ENCODE measurements at regions not wholly inside any gene's neighbourhood (a gene's known extent, or its start where the extent isn't known, plus 50 kb on each side); places are given as distances from the start of the nearest gene placed in this dataset.
"Not testable (repeated sequence)": the region's sequence is repeated elsewhere in the genome, so short reads cannot be mapped to it uniquely, and the experiment has no call there.

- TF ChIP-seq, protein P1, sequence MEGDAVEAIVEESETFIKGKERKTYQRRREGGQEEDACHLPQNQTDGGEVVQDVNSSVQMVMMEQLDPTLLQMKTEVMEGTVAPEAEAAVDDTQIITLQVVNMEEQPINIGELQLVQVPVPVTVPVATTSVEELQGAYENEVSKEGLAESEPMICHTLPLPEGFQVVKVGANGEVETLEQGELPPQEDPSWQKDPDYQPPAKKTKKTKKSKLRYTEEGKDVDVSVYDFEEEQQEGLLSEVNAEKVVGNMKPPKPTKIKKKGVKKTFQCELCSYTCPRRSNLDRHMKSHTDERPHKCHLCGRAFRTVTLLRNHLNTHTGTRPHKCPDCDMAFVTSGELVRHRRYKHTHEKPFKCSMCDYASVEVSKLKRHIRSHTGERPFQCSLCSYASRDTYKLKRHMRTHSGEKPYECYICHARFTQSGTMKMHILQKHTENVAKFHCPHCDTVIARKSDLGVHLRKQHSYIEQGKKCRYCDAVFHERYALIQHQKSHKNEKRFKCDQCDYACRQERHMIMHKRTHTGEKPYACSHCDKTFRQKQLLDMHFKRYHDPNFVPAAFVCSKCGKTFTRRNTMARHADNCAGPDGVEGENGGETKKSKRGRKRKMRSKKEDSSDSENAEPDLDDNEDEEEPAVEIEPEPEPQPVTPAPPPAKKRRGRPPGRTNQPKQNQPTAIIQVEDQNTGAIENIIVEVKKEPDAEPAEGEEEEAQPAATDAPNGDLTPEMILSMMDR (IDR thresholded peaks at IDR 0.05; ENCODE audit: low read depth, low read length, missing control alignments) = no peak
- H3K4me3 ChIP-seq (ENCODE audit: low read depth, low read length) = no peak overlapping the region
- peak; percentile 73 for DNase-seq
- no peaks in the 10 kb centered on the region for H3K27me3 ChIP-seq (replicated peaks)
- H3K36me3 ChIP-seq (replicated peaks) = no peaks in the 10 kb centered on the region
- in situ Hi-C loops (cut with HindIII; ENCODE audit: low pct_ligation_motif_present, low sequenced_read_pairs) = no loop called here
- peak overlapping the region; percentile 44 for H3K27ac ChIP-seq
These were observed 69.2 kb upstream of the MAML3 start for GRCh38 chr4:140223056-140223810.

- in situ Hi-C loops (cut with HindIII; ENCODE audit: low pct_ligation_motif_present, low sequenced_read_pairs) = no loop called here
- H3K27me3 ChIP-seq (replicated peaks) = no peaks in the 10 kb centered on the region
- TF ChIP-seq, protein P1 (IDR thresholded peaks at IDR 0.05; ENCODE audit: low read depth, low read length, missing control alignments) = no peak
- DNase-seq = peak; percentile 65
- no peaks in the 10 kb centered on the region for H3K36me3 ChIP-seq (replicated peaks)
- H3K27ac ChIP-seq = peak overlapping the region; percentile 2
- no peak overlapping the region for H3K4me3 ChIP-seq (ENCODE audit: low read depth, low read length)
These were observed 68.2 kb upstream of the MAML3 start for GRCh38 chr4:140222171-140222570.

DNA sequence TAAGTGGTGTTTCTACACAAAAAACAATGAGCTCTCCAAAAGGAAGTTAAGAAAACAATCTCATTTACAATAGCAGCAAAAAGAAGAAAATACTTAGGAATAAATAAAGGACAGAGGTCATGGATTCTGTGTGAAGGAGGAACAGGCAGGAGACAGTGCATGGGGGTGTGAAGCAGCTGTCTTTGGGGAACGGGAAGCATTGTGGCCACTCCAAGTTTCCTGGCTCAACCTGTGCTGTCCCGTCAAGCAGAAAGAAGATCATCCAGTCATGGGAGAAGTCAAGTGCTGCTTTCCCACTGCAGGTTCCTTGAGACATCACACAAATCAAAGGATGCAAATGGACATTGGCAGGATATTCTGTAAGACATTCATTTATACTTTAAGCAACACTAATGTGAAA, 66.1 kb upstream of the MAML3 start:
- DNase-seq = no peak
- TF ChIP-seq, protein P1 (IDR thresholded peaks at IDR 0.05; ENCODE audit: low read depth, low read length, missing control alignments) = no peak
- in situ Hi-C loops (cut with HindIII; ENCODE audit: low pct_ligation_motif_present, low sequenced_read_pairs) = no loop called here
- Histone ChIP-seq H3K4me3 (ENCODE audit: low read depth, low read length) (no peak overlapping the region), H3K36me3 (replicated peaks) (no peaks in the 10 kb centered on the region), H3K27me3 (replicated peaks) (no peaks in the 10 kb centered on the region), H3K27ac (no peak overlapping the region)

GRCh38 chr4:140219567-140219966, 65.6 kb upstream of the MAML3 start:
- H3K27me3 ChIP-seq (replicated peaks) = no peaks in the 10 kb centered on the region
- TF ChIP-seq, protein P1 (IDR thresholded peaks at IDR 0.05; ENCODE audit: low read depth, low read length, missing control alignments) = no peak

DNA sequence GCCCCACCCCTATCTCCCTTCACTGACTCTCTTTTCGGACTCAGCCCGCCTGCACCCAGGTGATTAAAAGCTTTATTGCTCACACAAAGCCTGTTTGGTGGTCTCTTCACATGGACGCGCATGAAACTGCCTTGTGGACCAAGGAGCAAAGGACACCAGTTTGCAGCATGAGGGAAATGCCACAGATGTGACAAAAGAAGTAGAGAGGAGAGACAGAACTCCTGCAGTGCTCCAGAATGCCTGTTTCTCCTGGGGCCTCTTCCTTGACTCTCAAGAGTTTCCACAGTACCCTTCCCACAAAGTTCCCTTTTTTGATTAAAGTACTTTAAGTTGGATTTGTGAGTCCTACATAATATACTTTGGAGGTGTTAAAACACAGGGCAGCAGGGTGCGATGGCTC, 65.1 kb upstream of the MAML3 start:
- in situ Hi-C loops (cut with HindIII; ENCODE audit: low pct_ligation_motif_present, low sequenced_read_pairs) = not testable (repeated sequence)

More at GRCh38 chr4:140219567-140219966, 65.6 kb upstream of the MAML3 start:
- Histone ChIP-seq H3K36me3 (replicated peaks) (no peaks in the 10 kb centered on the region), H3K4me3 (ENCODE audit: low read depth, low read length) (no peak overlapping the region), H3K27ac (no peak overlapping the region)
- in situ Hi-C loops (cut with HindIII; ENCODE audit: low pct_ligation_motif_present, low sequenced_read_pairs) = no loop called here
- DNase-seq = no peak

GRCh38 chr4:140213749-140214148, 59.8 kb upstream of the MAML3 start:
- in situ Hi-C loops (cut with HindIII; ENCODE audit: low pct_ligation_motif_present, low sequenced_read_pairs) = no loop called here
- peak; percentile 33 for DNase-seq

More for the DNA sequence above, 65.1 kb upstream of the MAML3 start:
- H3K36me3 ChIP-seq (replicated peaks); H3K27ac ChIP-seq; H3K4me3 ChIP-seq (ENCODE audit: low read depth, low read length); DNase-seq; H3K27me3 ChIP-seq (replicated peaks): not testable (repeated sequence)

More at GRCh38 chr4:140213749-140214148, 59.8 kb upstream of the MAML3 start:
- Histone ChIP-seq H3K36me3 (replicated peaks) (no peaks in the 10 kb centered on the region), H3K27ac (no peak overlapping the region), H3K27me3 (replicated peaks) (no peaks in the 10 kb centered on the region), H3K4me3 (ENCODE audit: low read depth, low read length) (no peak overlapping the region)
- TF ChIP-seq, protein P1 (IDR thresholded peaks at IDR 0.05; ENCODE audit: low read depth, low read length, missing control alignments) = no peak

Data from brain microvascular endothelial cell (primary cell).